Limb (tissue), 2 donors: ENCODE measurements at regions not wholly inside any gene's neighbourhood (a gene's known extent, or its start where the extent isn't known, plus 50 kb on each side); places are given as distances from the start of the nearest gene placed in this dataset.
A peak's percentile ranks its signal among the peaks of the same experiment; 100 is the strongest.

Source experiments
- DNase-seq, 2 donors: peaks; one replicate each; pipeline ENCODE4 v3.0.0-alpha.2; 2016; ENCODE audit errors: extremely low spot score in 2 of 2

DNA sequence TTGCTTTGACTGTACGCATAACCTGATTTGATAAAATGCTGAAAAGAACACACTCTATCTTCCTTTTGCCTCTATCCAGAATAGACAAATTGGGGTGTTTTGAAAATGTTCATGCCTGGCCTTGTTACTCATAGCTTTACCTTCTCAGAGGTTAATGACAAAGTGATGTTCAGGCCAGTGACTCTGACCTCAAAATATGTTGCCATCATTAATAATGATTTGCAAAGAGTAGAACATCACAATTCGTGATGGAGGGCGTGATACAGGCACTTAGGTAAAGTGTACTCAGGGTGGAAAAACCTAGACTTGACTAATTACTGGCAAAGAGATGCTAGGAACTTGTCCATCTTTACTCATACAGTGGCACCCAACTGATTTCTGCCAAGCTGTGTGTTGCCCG lies 656.6 kb upstream of the SOX9 start:
- no peak for DNase-seq

DNA sequence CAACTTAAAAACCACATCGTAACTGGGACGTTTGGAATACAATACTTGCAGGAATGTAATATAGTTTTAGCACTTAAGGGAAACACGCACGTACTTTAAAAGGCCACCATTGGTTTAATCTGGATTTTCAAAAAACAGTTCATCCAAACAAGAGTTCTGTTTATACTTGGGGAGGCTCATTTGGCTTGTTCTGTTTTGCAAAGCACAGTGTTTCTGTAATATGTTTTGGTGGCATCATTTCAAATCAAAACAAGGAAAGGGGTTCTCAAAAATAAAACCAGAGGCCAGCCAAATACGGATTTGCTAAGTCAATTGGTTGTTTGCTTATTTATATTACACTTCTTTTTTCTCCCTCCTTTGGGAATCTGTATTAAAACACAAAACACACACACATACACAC lies 656.1 kb upstream of the SOX9 start:
- no peak for DNase-seq

DNA sequence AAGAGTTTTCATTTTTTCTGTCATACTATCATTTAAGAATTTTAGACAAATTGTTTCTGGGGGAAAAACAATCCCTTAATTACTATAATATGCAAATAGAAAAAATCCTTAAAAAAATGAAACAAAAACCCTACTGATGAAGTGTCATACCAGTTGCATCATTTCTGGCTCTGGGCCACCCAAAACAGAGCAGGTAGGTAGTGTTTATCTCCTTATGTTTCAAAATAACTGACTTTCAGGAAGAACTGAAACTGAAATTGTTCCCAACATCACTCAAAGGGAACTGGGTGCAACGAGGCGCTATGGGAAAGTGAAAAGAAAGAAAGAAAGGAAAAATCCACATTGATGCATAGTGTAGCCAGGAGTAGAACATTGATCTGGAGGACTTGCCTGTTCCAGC lies 653.1 kb upstream of the SOX9 start:
- no peak for DNase-seq

DNA sequence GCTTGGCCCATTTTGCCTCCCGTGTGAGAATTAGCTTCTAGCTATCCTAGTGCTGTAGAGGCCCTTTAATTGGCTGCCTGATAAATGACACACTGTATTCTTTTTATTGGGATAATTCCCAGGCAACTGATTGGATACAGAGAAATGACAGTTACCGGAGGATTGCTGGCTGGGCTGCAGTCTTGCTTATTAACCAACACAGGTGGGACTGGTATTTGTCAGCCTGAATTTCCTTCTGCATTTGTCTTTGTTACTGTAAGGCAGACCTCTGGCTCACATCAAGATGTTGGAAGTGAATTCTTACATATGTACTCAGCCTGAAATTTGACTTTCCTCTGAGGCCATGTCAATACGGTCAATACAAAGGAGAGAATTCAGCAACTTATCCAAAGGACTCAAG lies 650.8 kb upstream of the SOX9 start:
- DNase-seq, result no peak

DNA sequence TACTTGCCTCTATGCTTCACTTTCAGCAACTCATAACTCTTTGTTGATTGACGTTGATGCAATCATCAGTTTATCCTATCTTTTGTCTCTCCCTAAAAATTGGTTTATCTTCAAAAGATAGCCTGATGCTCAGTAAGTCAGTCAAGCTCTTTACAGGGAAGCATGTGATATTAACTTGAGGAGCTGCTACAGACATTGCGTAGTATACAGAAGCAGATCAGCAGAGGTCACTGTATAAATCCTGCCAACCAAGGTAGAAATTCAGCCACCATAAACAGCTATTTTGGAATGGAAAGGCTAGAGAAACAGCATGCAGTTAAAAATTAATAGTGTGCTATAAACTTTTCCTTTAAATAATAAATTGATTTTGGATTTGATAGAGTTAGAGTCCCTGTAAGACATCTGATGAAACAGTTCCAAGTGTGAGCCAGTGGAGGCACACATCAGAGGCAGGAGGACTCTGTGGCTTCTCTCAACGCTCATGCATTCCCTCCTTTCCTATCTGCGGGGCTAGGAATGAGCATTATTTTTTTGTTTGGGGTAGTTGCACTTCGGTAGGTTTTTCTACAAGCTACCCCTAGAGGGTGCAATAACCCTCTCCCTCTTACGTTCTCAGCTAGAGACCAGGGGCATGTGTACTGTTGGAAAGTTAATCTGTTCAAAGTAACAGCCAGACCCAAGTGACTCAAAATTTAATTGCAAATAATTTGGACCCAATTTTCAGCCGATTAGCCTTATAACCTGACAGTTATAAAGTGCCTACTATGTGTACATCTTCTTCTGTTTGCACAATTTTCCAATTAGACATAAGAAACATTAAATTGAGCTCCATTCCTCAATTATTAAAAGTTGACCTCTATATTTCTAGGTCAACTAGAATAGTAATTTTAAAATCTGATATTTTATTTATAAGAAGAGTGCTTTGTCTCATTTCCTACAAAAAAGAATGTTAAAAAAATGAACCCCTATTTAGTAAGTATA lies 647.7 kb upstream of the SOX9 start:
- peak in 1 of 2 donors; percentile 65 for DNase-seq

DNA sequence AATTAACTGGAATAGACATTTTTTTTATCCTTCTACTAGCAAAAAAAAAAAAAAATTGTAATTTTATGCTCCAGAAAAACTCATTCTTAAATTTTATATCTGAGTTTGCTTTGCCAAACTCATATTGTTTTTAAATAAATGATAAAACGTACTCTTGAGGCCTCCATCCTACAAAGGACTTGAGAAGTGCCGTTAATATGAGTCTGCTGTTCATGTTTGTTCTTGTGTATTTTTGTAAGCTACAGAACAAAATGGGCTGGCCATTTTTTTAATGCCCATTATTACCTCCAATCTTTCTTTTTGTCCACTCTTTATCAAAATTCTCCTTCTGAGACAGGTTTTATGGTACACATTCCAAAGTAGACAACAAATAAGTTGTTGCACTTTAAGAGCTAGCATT lies 643.5 kb upstream of the SOX9 start:
- DNase-seq, result no peak

DNA sequence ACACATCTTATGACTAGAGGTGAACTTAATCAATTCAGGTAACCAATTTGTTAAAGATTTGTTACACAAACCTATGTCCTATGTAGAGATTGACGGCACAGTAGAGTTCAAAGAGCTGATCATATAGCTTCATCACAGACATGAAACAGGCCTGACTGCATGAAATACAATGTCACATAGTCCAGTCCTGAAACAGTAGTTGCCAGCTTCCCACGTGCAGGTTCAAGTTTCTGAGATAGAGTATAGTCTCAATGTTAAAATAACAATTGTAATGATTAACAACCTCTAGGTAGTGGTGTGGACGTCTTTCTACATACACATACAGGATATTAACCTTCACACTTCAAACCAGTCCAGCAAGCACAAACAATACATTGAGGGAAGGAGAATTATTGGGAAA lies 640.7 kb upstream of the SOX9 start:
- no peak for DNase-seq

DNA sequence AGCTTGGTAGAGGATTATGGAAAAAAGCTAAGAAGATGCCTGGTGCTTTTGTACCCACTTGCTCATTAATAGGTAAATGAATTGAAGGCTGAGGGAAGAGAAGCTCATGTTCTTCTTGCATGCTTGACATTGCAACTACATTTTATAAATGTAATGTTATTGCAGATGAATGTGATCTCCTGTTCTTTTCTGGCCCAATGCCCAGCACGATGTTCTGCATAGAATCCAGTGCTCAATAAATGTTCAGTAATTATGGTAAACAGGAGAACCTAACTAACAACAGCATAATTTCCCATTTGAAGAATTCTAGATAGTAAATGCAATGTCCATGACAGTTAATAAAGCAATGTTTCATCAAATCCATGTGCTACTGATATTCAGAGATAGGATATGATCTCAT lies 638.2 kb upstream of the SOX9 start:
- no peak for DNase-seq

DNA sequence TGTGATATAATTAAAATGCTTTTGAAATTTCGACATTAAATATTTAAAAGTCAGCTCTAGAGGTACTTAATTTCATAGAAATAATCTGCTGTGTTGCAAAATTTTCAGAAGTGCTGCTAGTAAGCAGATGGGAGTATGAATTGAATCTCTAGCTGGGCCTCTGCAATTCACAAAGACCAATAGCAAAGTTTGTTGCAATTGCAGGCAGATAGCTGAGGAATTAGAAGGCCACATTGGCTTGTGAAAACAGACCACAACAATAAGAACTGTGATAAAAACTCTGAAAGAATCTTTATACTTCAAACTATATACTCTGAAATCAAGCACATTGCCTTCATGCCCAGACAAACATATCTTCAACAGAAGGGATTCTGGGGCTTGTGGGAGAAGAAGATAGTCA lies 636.3 kb upstream of the SOX9 start:
- no peak for DNase-seq

DNA sequence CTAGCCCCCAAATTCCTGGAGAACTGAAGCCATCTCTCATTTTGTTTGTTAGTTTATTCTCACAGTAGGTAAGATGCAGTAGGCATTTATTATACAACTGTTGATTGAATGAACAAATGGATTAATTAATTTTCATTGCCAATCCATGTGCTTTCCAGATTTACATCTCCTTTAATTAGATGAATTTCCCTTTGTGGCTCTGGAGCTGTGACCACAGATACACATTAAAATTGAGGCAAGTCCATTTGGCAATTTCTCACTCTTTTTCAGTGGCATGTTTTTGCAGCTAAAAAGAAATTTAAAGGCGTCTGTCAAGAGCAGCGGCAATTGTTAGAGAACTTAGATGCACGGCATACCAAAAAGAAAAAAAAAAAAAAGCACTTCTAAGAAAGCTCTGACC lies 635.4 kb upstream of the SOX9 start:
- DNase-seq, result no peak

DNA sequence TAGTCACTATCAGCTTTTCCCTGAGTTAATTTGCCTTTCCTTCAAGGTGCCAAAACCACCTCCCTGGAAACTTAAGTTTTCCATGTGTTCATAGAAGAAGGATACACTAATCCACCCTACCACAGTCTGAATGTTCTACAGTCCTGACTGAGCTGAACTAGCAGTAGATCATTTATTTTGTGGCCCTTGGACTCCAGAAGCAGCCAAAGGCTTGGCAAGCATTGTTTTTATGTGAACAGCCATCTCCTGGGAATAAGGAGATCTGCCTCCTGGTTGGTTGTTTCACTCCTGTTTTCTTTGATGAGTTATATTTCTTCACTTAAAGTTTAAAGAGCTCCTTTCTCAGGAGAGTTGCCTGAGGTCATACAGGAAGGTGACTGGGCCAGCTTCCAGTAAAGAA lies 634.6 kb upstream of the SOX9 start:
- no peak for DNase-seq

DNA sequence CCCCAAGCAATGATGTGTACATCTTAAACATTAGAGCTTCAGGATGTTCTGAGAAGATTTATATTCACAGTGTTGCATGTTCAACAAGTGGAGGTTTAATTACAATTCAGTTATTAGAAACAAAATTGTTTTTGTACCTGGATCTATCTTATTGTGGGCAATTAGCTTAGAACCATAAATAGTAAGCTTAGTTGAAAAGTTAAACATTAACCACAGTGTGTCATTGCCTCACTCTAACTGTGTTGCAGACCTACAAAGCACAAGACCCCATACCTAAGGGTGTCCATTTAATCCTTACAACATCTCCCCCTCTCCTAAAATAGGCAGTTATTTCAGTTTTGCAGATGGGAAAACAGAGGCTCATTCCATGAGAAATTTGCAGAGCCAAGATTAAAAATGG lies 632.0 kb upstream of the SOX9 start:
- DNase-seq, result no peak

DNA sequence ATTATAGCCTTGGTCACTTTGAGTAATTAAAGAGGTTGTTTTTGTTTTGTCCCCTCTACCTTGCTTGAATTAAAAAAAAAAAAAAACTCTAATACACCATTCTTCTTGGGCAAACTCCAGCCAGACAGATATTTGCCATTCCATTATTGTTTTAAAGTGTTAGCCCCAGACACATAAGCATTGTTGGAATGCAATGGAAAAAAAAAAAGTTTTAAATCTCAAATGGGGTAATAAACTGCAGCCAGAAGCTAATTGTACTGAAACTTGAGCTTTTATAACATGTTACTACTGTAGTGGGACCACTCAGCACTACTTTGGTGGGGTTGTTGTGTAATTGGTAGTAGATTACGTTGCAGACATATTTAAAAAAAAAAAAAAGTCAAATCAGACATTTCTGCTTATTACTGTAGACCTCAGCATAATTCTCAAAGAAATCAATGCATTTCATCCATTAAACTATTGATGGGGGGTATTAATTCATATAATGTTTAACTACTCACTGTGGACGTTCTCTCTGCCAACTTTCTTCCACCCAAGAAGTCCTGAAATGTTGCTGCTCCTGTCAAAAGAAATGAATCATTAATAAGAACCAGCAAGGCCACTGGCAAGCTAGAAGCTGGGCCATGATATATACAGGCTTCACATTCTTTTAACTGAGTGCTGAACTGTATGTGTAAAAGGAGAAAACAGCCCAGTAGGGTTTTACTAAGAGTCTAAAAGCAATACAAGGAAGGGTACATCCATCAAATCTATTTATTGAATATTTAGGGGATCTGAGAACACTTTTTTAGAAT lies 626.6 kb upstream of the SOX9 start:
- DNase-seq, result no peak

DNA sequence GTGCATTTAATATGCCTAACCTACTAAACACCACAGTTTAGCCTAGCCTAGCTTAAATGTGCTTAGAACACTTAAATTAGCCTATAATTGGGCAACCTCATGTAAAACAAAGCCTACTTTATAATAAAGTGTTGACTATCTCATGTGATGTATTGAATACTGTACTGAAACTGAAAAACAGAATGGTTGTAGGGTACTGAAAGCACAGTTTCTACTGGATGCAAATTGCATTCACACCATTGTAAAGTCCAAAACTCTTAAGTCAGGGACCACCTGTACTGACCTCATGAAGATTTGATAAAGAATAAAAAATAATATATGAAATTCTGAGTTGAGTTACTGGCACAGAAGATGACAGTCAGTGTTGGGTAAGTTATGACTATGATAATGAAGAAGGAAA lies 625.4 kb upstream of the SOX9 start:
- no peak for DNase-seq

DNA sequence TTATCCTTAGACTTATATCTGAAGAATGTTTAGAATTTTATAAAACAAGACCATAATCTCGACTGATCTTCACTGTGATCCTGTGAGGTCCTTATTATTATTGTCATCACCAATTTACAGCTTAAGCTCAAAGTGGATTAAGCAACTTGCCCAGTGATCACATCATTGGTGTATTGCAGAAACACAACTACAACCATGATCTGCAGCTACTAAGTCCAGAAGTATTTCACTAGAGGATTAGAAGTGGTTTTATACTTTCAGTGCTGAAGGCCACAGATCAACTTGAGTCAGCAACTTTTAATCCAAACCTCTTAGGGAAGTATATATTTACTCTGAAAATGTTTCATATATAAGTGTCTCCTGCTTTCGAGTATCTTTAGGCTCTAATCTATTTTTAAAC lies 624.3 kb upstream of the SOX9 start:
- no peak for DNase-seq

DNA sequence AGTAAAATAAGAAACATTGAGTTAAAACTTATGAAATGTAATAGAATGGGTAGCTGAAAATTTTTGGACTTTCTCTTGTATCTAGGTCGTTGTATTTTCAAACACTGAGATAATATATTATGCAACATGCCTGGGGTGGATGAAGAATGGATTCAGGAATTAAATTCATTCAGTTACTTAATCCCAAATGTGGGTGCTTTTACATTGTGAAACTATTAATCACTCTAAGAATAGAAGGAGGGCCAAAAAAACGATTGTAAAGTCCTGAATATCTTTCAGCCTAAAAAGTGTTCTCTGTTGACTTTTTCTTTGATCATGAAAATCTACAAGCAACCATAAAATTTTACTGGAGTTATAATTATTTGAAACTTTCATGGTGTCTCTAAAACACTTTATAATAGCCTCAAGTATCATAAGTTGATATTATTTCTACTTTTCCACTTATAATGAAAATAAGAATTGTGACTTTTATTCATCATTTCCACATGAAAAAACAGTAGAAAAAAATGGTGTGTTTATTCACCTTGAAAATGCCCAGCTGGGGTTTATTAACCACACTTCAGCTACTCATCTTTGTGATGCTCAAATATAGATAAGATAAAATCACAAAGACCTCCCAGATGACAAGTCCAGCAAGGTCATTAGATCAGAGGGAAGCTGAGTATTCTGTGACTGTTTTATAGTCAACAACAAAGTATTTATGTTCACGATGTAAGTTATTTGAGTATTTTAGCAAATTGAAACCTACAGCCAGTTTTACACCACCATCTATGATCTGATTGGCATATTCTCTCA lies 619.9 kb upstream of the SOX9 start:
- no peak for DNase-seq

DNA sequence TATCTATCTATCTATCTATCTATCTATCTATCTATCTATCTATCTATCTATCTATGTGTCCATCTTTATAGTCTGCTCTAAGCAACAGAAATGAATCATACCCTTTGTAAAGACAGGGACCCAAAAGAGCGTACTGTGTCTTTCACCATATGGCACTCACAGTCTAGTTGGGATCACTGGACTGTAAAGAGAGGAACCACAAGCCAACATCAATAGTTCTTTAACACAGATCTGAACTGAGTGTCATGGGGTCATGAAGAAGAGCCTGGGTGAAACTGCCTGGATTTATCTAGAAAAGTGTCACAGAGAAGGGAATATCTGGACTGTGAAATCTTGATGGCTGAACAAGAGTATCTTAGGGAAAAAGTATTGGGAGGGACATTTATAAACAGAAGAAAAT lies 619.1 kb upstream of the SOX9 start:
- DNase-seq, result no peak

DNA sequence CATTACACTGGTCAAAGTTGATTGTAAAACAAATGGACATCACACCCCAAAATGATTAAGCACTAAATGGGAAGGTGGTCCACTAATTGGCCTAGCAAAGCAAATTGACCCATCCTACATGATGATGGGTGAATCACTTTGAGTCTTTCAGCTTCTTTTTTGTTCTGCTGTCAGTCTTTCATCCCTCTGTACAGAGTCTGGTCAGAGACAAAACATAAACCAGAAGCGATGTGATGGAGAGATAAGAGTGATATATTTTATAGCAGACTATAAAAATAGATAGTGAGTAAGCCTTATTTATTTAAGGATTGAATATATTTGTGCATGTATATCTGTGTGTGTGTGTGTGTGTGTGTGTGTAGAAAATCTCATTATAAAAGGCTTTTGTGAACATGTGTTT lies 618.4 kb upstream of the SOX9 start:
- no peak for DNase-seq

DNA sequence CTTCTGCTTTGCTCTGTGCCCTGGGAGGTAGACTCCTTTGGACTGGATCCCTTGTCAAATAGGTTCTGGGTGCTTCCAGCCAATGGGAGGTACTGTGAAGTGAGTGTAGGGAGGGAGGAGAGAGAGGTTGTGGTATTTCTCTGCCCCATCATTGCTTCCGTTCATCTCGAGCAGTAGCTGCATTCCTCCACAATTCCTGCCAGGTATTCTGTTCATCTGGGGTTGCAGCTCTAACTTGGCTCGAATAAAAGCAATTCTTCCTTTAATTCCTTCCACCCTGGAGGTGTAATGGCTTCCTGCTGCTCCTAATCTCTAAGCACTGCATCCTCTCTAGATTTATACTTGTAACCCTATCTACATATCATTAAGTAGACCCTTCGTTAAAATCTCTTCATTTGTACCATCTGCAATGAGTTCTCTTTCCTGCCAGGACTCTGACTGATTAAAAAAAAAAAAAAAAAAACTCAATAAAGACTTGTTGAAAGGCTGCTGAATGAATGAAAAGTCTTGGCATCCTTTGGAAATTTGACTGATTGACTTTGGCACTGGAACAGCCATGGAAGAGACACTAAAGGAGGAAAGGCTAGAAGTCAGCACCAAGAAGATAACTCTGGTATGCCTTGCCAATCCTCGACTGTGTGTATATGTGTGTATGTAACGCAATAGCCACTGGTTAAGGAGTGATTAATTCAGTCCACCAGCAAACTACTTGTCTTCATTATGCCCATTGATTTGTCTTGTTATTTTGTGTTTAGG lies 616.9 kb upstream of the SOX9 start:
- no peak for DNase-seq

DNA sequence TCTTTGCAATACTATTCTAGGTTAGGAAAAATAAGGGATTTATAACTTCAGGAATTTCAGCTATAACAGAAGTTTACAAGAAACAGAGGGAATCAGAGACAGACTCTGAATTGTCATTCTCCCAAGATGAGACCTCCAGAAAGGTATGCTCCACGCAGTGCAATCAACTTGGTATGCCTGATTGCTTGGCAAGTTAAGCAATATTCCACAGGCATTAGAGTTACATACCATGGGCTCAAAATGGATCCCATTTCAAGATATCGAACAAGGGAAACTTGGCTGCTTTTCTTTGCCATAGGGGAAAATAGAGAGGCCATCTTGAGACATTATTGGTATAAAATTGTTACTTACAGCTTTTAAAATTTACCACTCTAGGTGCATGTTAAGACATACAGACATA lies 615.6 kb upstream of the SOX9 start:
- DNase-seq, result no peak

DNA sequence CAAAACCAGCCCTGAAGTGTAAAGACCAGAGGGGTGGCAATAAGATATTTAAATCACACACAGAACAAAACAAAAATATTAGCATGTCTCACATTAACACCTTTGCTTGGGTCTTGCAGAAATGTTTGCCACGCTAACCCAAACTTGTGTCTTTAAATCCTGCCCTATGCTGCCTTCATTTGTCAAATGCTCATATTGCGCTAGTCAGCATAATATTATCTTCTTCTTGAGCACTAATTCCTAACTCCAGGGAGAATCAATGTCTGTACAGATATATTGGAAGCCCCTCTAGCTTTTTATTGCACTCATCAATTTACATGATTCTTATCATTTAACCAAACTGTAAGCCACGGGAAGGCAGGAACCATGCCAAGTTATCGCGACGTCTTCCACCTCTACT lies 614.8 kb upstream of the SOX9 start:
- no peak for DNase-seq
